NCI-H524 (cell line): ENCODE measurements at regions not wholly inside any gene's neighbourhood (a gene's known extent, or its start where the extent isn't known, plus 50 kb on each side); places are given as distances from the start of the nearest gene placed in this dataset.
A peak's percentile ranks its signal among the peaks of the same experiment; 100 is the strongest.

Source experiments
- DNase-seq, 2 experiments: peaks; one replicate each; lab custom pipeline; 2025; lab: John Stamatoyannopoulos, UW

GRCh38 chr2:207328944-207329386 lies 163.2 kb upstream of the KLF7 start:
- no peak for DNase-seq

- no peak for DNase-seq
These were observed 165.2 kb upstream of the KLF7 start for GRCh38 chr2:207330912-207331311.

- no peak for DNase-seq
These were observed 165.9 kb upstream of the KLF7 start for GRCh38 chr2:207331674-207332073.

- no peak for DNase-seq
These were observed 166.9 kb upstream of the KLF7 start for GRCh38 chr2:207332480-207333212.

- DNase-seq, result no peak
These were observed 168.0 kb upstream of the KLF7 start for GRCh38 chr2:207333599-207334300.

- no peak for DNase-seq
These were observed 168.5 kb upstream of the KLF7 start for GRCh38 chr2:207334301-207334623.

GRCh38 chr2:207334624-207335371 lies 169.1 kb upstream of the KLF7 start:
- DNase-seq, result no peak

GRCh38 chr2:207337234-207338219 lies 171.8 kb upstream of the KLF7 start:
- DNase-seq, result no peak

GRCh38 chr2:207338220-207338607 lies 172.5 kb upstream of the KLF7 start:
- no peak for DNase-seq

- DNase-seq, result no peak
These were observed 172.9 kb upstream of the KLF7 start for GRCh38 chr2:207338610-207339009.

- DNase-seq, result peak in 1 of 2 experiments; percentile 35
These were observed 175.5 kb upstream of the KLF7 start for GRCh38 chr2:207341112-207341750.

GRCh38 chr2:207341804-207342203 lies 176.1 kb upstream of the KLF7 start:
- peak in 1 of 2 experiments; percentile 42 for DNase-seq

GRCh38 chr2:207344596-207345394 lies 179.0 kb upstream of the KLF7 start:
- peak in 1 of 2 experiments; percentile 31 for DNase-seq

- DNase-seq, result no peak
These were observed 178.6 kb upstream of the CREB1 start for GRCh38 chr2:207351171-207351570.

GRCh38 chr2:207352978-207353671 lies 176.6 kb upstream of the CREB1 start:
- peak; percentile 42 to 68 for DNase-seq

- DNase-seq, result no peak
These were observed 175.9 kb upstream of the CREB1 start for GRCh38 chr2:207353836-207354235.

GRCh38 chr2:207354462-207354861 lies 175.3 kb upstream of the CREB1 start:
- no peak for DNase-seq

GRCh38 chr2:207356567-207356966 lies 173.2 kb upstream of the CREB1 start:
- DNase-seq, result no peak

GRCh38 chr2:207357216-207357615 lies 172.5 kb upstream of the CREB1 start:
- no peak for DNase-seq

GRCh38 chr2:207362716-207363115 lies 167.0 kb upstream of the CREB1 start:
- DNase-seq, result no peak
